ENCODE measurements at regions not wholly inside any gene's neighbourhood (a gene's known extent, or its start where the extent isn't known, plus 50 kb on each side); places are given as distances from the start of the nearest gene placed in this dataset.
"Not testable (repeated sequence)": the region's sequence is repeated elsewhere in the genome, so short reads cannot be mapped to it uniquely, and the experiment has no call there.

- Histone ChIP-seq H3K27me3 (ENCODE audit: control insufficient read depth, insufficient read depth, low read length) (no peaks in the 10 kb centered on the region), H3K4me3 (ENCODE audit: low read depth, low read length) (no peak overlapping the region), H3K36me3 (ENCODE audit: control insufficient read depth, insufficient read depth, low read length) (no peaks in the 10 kb centered on the region; the same call in 1 of the 2 replicates)
- ChIA-PET POLR2A (no interaction called here), CTCF (interaction anchor here (1.2 kb wide), 1 partner anchor 20 kb away, joined by 3 read pairs; no protein-coding TSS in a partner anchor)
- DNase-seq (ENCODE audit: low read depth) = no peak
- TF ChIP-seq CTCF (IDR thresholded peaks at IDR 0.05; ENCODE audit: insufficient read depth, low read depth, low read length) = no peak
Measured at GRCh38 chr20:19835533-19836222, 77.6 kb downstream of the RIN2 start.

- no peak for TF ChIP-seq CTCF (IDR thresholded peaks at IDR 0.05; ENCODE audit: insufficient read depth, low read depth, low read length)
- no peaks in the 10 kb centered on the region for H3K27me3 ChIP-seq (ENCODE audit: control insufficient read depth, insufficient read depth, low read length)
- POLR2A ChIA-PET = no interaction called here
Measured at GRCh38 chr20:19838468-19838867, 80.4 kb downstream of the RIN2 start.

GRCh38 chr20:19839053-19839452 is 81.0 kb downstream of the RIN2 start:
- Histone ChIP-seq H3K36me3 (ENCODE audit: control insufficient read depth, insufficient read depth, low read length) (no peaks in the 10 kb centered on the region; the same call in 1 of the 2 replicates), H3K27me3 (ENCODE audit: control insufficient read depth, insufficient read depth, low read length) (no peaks in the 10 kb centered on the region), H3K4me3 (ENCODE audit: low read depth, low read length) (no peak overlapping the region)
- CTCF ChIA-PET = interaction anchor here (0.9 kb wide), 1 partner anchor 8 kb away, joined by 4 read pairs; no protein-coding TSS in a partner anchor
- DNase-seq (ENCODE audit: low read depth) = no peak
- TF ChIP-seq CTCF (IDR thresholded peaks at IDR 0.05; ENCODE audit: insufficient read depth, low read depth, low read length) = no peak
- POLR2A ChIA-PET = no interaction called here

More at GRCh38 chr20:19838468-19838867, 80.4 kb downstream of the RIN2 start:
- Histone ChIP-seq H3K36me3 (ENCODE audit: control insufficient read depth, insufficient read depth, low read length) (no peaks in the 10 kb centered on the region; the same call in 1 of the 2 replicates), H3K4me3 (ENCODE audit: low read depth, low read length) (no peak overlapping the region)
- no peak for DNase-seq (ENCODE audit: low read depth)
- CTCF ChIA-PET = interaction anchor here (0.6 to 0.9 kb wide), 2 partner anchors 9 to 97 kb away, joined by 3 to 4 read pairs; no protein-coding TSS in a partner anchor

- Histone ChIP-seq H3K27me3 (ENCODE audit: control insufficient read depth, insufficient read depth, low read length) (no peaks in the 10 kb centered on the region), H3K4me3 (ENCODE audit: low read depth, low read length) (no peak overlapping the region), H3K36me3 (ENCODE audit: control insufficient read depth, insufficient read depth, low read length) (no peaks in the 10 kb centered on the region; the same call in 1 of the 2 replicates)
- CTCF ChIA-PET = interaction anchor here (0.7 to 1.7 kb wide), 2 partner anchors 119 to 137 kb away, joined by 3 to 5 read pairs; no protein-coding TSS in a partner anchor
- POLR2A ChIA-PET = no interaction called here
- no peak for TF ChIP-seq CTCF (IDR thresholded peaks at IDR 0.05; ENCODE audit: insufficient read depth, low read depth, low read length)
- DNase-seq (ENCODE audit: low read depth) = no peak
Measured at GRCh38 chr20:19840111-19840710, 82.2 kb downstream of the RIN2 start.

GRCh38 chr20:19841740-19842139 is 83.7 kb downstream of the RIN2 start:
- Histone ChIP-seq H3K36me3 (ENCODE audit: control insufficient read depth, insufficient read depth, low read length) (no peaks in the 10 kb centered on the region; the same call in 1 of the 2 replicates), H3K27me3 (ENCODE audit: control insufficient read depth, insufficient read depth, low read length) (no peaks in the 10 kb centered on the region), H3K4me3 (ENCODE audit: low read depth, low read length) (no peak overlapping the region)
- TF ChIP-seq CTCF (IDR thresholded peaks at IDR 0.05; ENCODE audit: insufficient read depth, low read depth, low read length) = no peak
- CTCF ChIA-PET = interaction anchor here (1.7 kb wide), 1 partner anchor 135 kb away, joined by 5 read pairs; no protein-coding TSS in a partner anchor
- DNase-seq (ENCODE audit: low read depth) = no peak
- POLR2A ChIA-PET = no interaction called here

GRCh38 chr20:19844850-19845249 is 86.8 kb downstream of the RIN2 start:
- H3K36me3 ChIP-seq (ENCODE audit: control insufficient read depth, insufficient read depth, low read length); POLR2A ChIA-PET; H3K4me3 ChIP-seq (ENCODE audit: low read depth, low read length); H3K27me3 ChIP-seq (ENCODE audit: control insufficient read depth, insufficient read depth, low read length); DNase-seq (ENCODE audit: low read depth); CTCF ChIA-PET: not testable (repeated sequence)
